ENCODE measurements at regions not wholly inside any gene's neighbourhood (a gene's known extent, or its start where the extent isn't known, plus 50 kb on each side); places are given as distances from the start of the nearest gene placed in this dataset.
A peak's percentile ranks its signal among the peaks of the same experiment; 100 is the strongest.

DNA sequence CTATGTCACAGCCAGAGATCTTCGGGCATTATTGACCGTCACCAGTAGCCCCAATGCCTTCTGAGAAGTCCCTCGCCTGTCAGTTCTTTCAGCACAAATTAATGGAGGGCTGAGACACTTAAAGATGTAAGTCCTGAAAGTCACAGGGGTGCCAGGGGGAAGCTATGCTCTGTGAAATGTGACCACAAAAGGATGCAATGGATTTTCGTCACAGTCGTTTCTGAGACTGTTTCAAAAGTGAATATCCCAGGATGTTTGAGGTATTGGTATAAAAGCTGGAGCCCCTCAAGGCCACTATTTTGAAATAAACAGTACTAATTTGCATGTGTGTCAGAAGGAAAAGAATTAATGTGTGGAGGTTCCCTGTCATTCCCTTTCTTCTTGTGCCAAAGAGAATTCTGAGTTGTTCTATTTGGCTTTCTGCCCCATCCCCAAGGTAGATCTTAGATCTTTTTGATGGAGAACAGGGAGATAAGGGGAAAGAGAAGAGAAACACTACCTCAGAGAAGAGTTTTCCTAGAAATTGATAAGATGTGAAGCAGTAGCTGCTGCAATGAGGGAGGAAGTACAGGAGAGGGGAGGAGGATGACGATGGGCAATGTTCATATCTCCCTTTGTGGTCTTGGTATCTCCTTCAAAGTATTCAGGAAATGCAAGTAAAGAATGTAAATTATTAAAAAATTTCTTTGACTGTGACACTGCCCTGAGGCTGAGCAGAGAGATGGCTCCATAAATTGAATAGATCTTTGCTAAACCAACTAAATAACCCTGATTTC is 101.8 kb upstream of the NAP1L1 start:
- H3K9me3 ChIP-seq: no peaks in the 10 kb centered on the region
- ChIA-PET CTCF (no interaction called here), POLR2A (no interaction called here)
- no peak overlapping the region for H3K4me2 ChIP-seq
- peak overlapping the region; percentile 32; the same call in 1 of the 2 replicates for H2AFZ ChIP-seq (ENCODE audit: low read depth)
- H3K4me3 ChIP-seq (ENCODE audit: low read depth in 2 of 2, low read length in 1 of 2): no peak overlapping the region
- no peaks in the 10 kb centered on the region for H3K9me2 ChIP-seq
- H3K4me1 ChIP-seq (ENCODE audit: control insufficient read depth in 1 of 2, insufficient read depth in 2 of 2, low read depth in 1 of 2, low read length in 1 of 2): peaks cover 0 to 8% of the 10 kb centered on the region in 2 experiments; a peak in 2 of 4 replicates
- 79% methylated on average over 6 of the region's 6 CpGs for WGBS (ENCODE audit: low lambda C conversion rate)
- H4K20me1 ChIP-seq (ENCODE audit: insufficient read depth): no peaks in the 10 kb centered on the region
- H3K27me3 ChIP-seq (ENCODE audit: insufficient read depth): no peaks in the 10 kb centered on the region
- DNase-seq: no peak
- no peak for TF ChIP-seq NFIC (IDR thresholded peaks at IDR 0.05; ENCODE audit: borderline replicate concordance)
- no peak for TF ChIP-seq ELF1 (IDR thresholded peaks at IDR 0.05)
- TF ChIP-seq POLR2AphosphoS5 (IDR thresholded peaks at IDR 0.05; ENCODE audit: low read depth, low read length): no peak
- TF ChIP-seq, protein P1, sequence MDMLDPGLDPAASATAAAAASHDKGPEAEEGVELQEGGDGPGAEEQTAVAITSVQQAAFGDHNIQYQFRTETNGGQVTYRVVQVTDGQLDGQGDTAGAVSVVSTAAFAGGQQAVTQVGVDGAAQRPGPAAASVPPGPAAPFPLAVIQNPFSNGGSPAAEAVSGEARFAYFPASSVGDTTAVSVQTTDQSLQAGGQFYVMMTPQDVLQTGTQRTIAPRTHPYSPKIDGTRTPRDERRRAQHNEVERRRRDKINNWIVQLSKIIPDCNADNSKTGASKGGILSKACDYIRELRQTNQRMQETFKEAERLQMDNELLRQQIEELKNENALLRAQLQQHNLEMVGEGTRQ (IDR thresholded peaks at IDR 0.05; ENCODE audit: borderline replicate concordance, low read depth, low read length): no peak
- H3K9ac ChIP-seq: no peak overlapping the region
- H3K79me2 ChIP-seq (ENCODE audit: insufficient read depth): no peaks in the 10 kb centered on the region
- peaks cover 19% of the 10 kb centered on the region for H3F3A ChIP-seq (replicated peaks; ENCODE audit: insufficient read depth)
- no peaks in the 10 kb centered on the region for H3K36me3 ChIP-seq (replicated peaks in 1 of 2; ENCODE audit: control insufficient read depth in 1 of 2, insufficient read depth in 2 of 2, low read length in 1 of 2)
- no peak overlapping the region for H3K27ac ChIP-seq (ENCODE audit: low read depth in 2 of 2, low read length in 1 of 2)

DNA sequence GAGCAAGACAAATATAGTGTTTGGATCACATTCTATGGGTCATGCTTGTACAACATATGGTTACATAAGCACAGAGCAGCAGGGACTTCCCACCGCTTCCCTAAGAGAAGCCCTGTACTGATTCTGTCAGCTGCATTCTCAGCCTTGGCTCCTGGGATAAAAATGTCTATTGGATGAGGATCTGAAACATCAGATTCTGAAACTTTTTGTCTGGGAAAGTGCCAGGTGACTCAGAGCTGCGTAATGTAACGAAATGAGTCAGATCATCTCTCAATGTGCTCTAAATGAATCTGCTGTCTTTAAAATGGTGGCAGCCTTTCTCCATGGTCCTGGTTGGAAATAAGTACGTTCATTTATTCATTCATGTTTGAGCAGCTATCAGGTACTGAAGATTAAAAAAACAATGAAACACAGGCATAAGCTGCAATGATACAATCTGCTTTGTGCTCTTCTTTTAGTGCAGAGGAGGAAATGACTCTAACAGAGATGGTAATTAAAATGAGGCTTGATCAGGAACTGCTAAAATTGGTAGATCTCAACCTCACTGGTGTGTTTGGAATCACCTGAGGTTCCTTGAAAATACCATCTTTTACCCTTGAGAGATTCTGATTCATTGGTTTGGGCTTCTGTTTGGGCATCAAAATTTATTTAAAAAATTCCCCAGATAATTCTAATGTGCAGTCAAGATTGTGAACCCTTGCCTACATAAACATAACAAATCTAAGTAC is 99.1 kb upstream of the NAP1L1 start:
- H3K79me2 ChIP-seq (ENCODE audit: insufficient read depth): no peaks in the 10 kb centered on the region
- no peaks in the 10 kb centered on the region for H3K36me3 ChIP-seq (replicated peaks in 1 of 2; ENCODE audit: control insufficient read depth in 1 of 2, insufficient read depth in 2 of 2, low read length in 1 of 2)
- no peak overlapping the region for H3K4me3 ChIP-seq (ENCODE audit: low read depth in 2 of 2, low read length in 1 of 2)
- no peaks in the 10 kb centered on the region for H4K20me1 ChIP-seq (ENCODE audit: insufficient read depth)
- H3K27ac ChIP-seq (ENCODE audit: low read depth in 2 of 2, low read length in 1 of 2): peak overlapping the region; percentile 56 to 91; a peak in 3 of 4 replicates
- peaks cover 19% of the 10 kb centered on the region for H3F3A ChIP-seq (replicated peaks; ENCODE audit: insufficient read depth)
- peak overlapping the region; percentile 42 for H3K4me2 ChIP-seq
- DNase-seq: no peak
- no peaks in the 10 kb centered on the region for H3K27me3 ChIP-seq (ENCODE audit: insufficient read depth)
- H2AFZ ChIP-seq (ENCODE audit: low read depth): peak overlapping the region; percentile 83
- WGBS (ENCODE audit: low lambda C conversion rate): 9% methylated on average over 4 of the region's 4 CpGs
- POLR2A ChIA-PET: no interaction called here
- H3K4me1 ChIP-seq (ENCODE audit: control insufficient read depth in 1 of 2, insufficient read depth in 2 of 2, low read depth in 1 of 2, low read length in 1 of 2): peaks cover 0 to 8% of the 10 kb centered on the region in 2 experiments; a peak in 2 of 4 replicates
- no peaks in the 10 kb centered on the region for H3K9me3 ChIP-seq
- H3K9me2 ChIP-seq: no peaks in the 10 kb centered on the region
- peak overlapping the region; percentile 12; the same call in 1 of the 2 replicates for H3K9ac ChIP-seq
- CTCF ChIA-PET: no interaction called here
- TF ChIP-seq, protein P2, sequence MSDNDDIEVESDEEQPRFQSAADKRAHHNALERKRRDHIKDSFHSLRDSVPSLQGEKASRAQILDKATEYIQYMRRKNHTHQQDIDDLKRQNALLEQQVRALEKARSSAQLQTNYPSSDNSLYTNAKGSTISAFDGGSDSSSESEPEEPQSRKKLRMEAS (IDR thresholded peaks at IDR 0.05; ENCODE audit: low read depth): no peak
- TF ChIP-seq, protein P3, sequence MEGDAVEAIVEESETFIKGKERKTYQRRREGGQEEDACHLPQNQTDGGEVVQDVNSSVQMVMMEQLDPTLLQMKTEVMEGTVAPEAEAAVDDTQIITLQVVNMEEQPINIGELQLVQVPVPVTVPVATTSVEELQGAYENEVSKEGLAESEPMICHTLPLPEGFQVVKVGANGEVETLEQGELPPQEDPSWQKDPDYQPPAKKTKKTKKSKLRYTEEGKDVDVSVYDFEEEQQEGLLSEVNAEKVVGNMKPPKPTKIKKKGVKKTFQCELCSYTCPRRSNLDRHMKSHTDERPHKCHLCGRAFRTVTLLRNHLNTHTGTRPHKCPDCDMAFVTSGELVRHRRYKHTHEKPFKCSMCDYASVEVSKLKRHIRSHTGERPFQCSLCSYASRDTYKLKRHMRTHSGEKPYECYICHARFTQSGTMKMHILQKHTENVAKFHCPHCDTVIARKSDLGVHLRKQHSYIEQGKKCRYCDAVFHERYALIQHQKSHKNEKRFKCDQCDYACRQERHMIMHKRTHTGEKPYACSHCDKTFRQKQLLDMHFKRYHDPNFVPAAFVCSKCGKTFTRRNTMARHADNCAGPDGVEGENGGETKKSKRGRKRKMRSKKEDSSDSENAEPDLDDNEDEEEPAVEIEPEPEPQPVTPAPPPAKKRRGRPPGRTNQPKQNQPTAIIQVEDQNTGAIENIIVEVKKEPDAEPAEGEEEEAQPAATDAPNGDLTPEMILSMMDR (IDR thresholded peaks at IDR 0.05): no peak
- TF ChIP-seq TCF12 (IDR thresholded peaks at IDR 0.05) (peak; percentile 83), RFX5 (IDR thresholded peaks at IDR 0.05; ENCODE audit: low read length) (no peak), NFIC (IDR thresholded peaks at IDR 0.05; ENCODE audit: borderline replicate concordance) (peak; percentile 91), ELF1 (IDR thresholded peaks at IDR 0.05) (no peak), JUND (IDR thresholded peaks at IDR 0.05) (peak; percentile 96), NRF1 (IDR thresholded peaks at IDR 0.05; ENCODE audit: low read depth, low read length) (no peak), FOSL2 (IDR thresholded peaks at IDR 0.05; ENCODE audit: borderline replicate concordance, low read depth) (peak; percentile 99), TEAD4 (IDR thresholded peaks at IDR 0.05; ENCODE audit: borderline replicate concordance, insufficient read depth) (peak; percentile 82), USF1 (IDR thresholded peaks at IDR 0.05; ENCODE audit: borderline replicate concordance, low read depth) (no peak), GABPA (IDR thresholded peaks at IDR 0.05; ENCODE audit: low read depth) (no peak), POLR2AphosphoS5 (IDR thresholded peaks at IDR 0.05; ENCODE audit: low read depth, low read length) (peak; percentile 77; the same call in 1 of the 2 replicates), SIN3A (IDR thresholded peaks at IDR 0.05; ENCODE audit: borderline replicate concordance, low read depth, low read length) (peak; percentile 40; the same call in 1 of the 2 replicates), RCOR1 (IDR thresholded peaks at IDR 0.05; ENCODE audit: low read length) (no peak), EP300 (IDR thresholded peaks at IDR 0.05; ENCODE audit: borderline replicate concordance in 1 of 2, low read depth in 1 of 2, low read length in 1 of 2) (peak in 1 of 2 experiments; percentile 69; a peak in 1 of 4 replicates)
- TF ChIP-seq, protein P4, sequence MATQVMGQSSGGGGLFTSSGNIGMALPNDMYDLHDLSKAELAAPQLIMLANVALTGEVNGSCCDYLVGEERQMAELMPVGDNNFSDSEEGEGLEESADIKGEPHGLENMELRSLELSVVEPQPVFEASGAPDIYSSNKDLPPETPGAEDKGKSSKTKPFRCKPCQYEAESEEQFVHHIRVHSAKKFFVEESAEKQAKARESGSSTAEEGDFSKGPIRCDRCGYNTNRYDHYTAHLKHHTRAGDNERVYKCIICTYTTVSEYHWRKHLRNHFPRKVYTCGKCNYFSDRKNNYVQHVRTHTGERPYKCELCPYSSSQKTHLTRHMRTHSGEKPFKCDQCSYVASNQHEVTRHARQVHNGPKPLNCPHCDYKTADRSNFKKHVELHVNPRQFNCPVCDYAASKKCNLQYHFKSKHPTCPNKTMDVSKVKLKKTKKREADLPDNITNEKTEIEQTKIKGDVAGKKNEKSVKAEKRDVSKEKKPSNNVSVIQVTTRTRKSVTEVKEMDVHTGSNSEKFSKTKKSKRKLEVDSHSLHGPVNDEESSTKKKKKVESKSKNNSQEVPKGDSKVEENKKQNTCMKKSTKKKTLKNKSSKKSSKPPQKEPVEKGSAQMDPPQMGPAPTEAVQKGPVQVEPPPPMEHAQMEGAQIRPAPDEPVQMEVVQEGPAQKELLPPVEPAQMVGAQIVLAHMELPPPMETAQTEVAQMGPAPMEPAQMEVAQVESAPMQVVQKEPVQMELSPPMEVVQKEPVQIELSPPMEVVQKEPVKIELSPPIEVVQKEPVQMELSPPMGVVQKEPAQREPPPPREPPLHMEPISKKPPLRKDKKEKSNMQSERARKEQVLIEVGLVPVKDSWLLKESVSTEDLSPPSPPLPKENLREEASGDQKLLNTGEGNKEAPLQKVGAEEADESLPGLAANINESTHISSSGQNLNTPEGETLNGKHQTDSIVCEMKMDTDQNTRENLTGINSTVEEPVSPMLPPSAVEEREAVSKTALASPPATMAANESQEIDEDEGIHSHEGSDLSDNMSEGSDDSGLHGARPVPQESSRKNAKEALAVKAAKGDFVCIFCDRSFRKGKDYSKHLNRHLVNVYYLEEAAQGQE (IDR thresholded peaks at IDR 0.05; ENCODE audit: low read depth, low read length): peak; percentile 90
